Left ventricle myocardium inferior (tissue), 1 donor: ENCODE measurements at regions not wholly inside any gene's neighbourhood (a gene's known extent, or its start where the extent isn't known, plus 50 kb on each side); places are given as distances from the start of the nearest gene placed in this dataset.
"Not testable (repeated sequence)": the region's sequence is repeated elsewhere in the genome, so short reads cannot be mapped to it uniquely, and the experiment has no call there.

Experiments
- DNase-seq: peaks from one replicate; pipeline ENCODE4 v3.0.0-alpha.2; 2020
- H3K27ac ChIP-seq: fragments of 200-600 bp; replicated peaks from 2 replicates; pipeline ENCODE4 v1.8.0; 2021
- H3K27me3 ChIP-seq: fragments of 200-600 bp; 2 replicates; pipeline ENCODE4 v1.8.0; 2021; ENCODE audit warnings: low read depth
- H3K36me3 ChIP-seq: fragments of 200-600 bp; 2 replicates; pipeline ENCODE4 v1.8.0; 2021
- H3K4me1 ChIP-seq: fragments of 200-600 bp; 2 replicates; pipeline ENCODE4 v1.8.0; 2021
- H3K4me3 ChIP-seq: fragments of 200-600 bp; 2 replicates; pipeline ENCODE4 v1.8.0; 2021; ENCODE audit warnings: mild to moderate bottlenecking, moderate library complexity
- H3K9me3 ChIP-seq: fragments of 200-600 bp; replicated peaks from 2 replicates; pipeline ENCODE4 v1.8.0; 2021
- intact Hi-C: fragments of 100-400 bp; cut with micrococcal nuclease; formaldehyde crosslinking; loops from one replicate; pipeline ENCODE4 v1.11.0; 2022
- TF ChIP-seq, protein P1 (sequence below): fragments of 200-600 bp; IDR thresholded peaks from 2 replicates; pipeline ENCODE4 v1.8.0; 2021; ENCODE audit warnings: antibody characterized with exemption, mild to moderate bottlenecking, borderline replicate concordance
- donor health status: DM: no; HTN: yes; CAD: no; lungs with severe emphysema.

DNA sequence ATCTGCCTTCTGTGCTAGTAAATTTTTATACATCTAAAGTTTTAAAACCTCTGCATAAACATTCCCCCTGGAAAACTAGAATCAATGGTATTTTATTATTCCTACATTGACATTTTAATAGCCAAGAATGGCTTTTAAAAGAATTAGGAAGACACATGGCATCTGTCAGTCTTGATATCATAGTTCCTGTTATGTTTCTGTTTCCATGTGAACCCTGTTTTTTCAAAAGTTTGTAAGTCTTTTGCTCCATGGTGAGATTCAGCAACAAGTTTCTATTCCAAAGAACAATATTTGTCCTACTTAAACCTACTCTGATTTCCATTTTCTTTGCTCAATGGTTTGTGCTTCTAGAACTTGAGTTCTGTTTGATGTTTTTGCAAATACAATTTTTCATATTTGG, 95.2 kb downstream of the PLEKHG1 start:
- H3K27ac ChIP-seq = no peak overlapping the region
- intact Hi-C loops = no loop called here

DNA sequence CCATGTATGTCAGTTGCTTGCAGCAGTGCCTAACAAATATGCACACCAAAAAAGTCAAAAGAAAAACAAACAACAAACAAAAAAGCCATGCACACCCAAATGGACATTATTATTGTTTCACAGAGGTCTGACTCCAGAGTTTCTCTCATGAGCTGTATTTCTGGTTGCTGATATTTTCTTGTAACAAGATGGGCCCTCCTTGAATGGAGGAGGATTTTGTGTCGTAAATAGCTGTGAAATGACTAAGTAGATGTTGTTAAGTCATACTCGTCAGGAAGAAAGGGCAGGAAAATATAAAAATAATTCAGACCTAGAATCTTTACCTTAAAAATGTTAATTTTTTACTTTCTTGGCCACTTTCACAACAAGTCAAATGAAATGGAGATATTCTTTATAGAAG, 96.0 kb downstream of the PLEKHG1 start:
- Histone ChIP-seq H3K4me1 (peaks cover 77% of the 10 kb centered on the region), H3K36me3 (no peaks in the 10 kb centered on the region), H3K4me3 (no peak overlapping the region), H3K27ac (peak overlapping the region; percentile 28), H3K27me3 (no peaks in the 10 kb centered on the region), H3K9me3 (no peaks in the 10 kb centered on the region)
- TF ChIP-seq, protein P1, sequence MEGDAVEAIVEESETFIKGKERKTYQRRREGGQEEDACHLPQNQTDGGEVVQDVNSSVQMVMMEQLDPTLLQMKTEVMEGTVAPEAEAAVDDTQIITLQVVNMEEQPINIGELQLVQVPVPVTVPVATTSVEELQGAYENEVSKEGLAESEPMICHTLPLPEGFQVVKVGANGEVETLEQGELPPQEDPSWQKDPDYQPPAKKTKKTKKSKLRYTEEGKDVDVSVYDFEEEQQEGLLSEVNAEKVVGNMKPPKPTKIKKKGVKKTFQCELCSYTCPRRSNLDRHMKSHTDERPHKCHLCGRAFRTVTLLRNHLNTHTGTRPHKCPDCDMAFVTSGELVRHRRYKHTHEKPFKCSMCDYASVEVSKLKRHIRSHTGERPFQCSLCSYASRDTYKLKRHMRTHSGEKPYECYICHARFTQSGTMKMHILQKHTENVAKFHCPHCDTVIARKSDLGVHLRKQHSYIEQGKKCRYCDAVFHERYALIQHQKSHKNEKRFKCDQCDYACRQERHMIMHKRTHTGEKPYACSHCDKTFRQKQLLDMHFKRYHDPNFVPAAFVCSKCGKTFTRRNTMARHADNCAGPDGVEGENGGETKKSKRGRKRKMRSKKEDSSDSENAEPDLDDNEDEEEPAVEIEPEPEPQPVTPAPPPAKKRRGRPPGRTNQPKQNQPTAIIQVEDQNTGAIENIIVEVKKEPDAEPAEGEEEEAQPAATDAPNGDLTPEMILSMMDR = no peak
- no peak for DNase-seq
- intact Hi-C loops = no loop called here

More for the DNA sequence above, 95.2 kb downstream of the PLEKHG1 start:
- Histone ChIP-seq H3K9me3 (no peaks in the 10 kb centered on the region), H3K4me3 (no peak overlapping the region), H3K36me3 (no peaks in the 10 kb centered on the region), H3K27me3 (no peaks in the 10 kb centered on the region), H3K4me1 (peaks cover 80% of the 10 kb centered on the region)
- TF ChIP-seq, protein P1 = no peak
- DNase-seq = no peak

DNA sequence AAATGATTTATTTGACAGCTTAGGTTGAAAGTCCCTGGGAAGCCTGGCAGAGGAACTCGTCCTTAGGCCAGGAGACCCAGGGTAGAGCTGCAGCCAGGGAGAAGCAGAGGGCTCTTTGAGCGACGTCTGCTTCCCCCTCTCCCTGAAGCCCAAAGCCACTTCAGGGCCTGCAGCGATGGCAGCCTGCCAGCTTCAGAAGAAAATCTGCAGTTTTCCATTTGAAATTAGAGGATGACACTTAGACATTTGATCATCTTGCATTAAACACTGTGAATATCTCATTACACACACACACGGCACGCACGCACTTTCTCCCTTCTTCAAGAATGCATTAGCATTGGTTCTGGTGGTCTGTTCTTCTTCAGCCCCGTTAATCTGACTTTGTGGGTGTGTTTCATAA, 96.5 kb downstream of the PLEKHG1 start:
- peak overlapping the region; percentile 28 for H3K27ac ChIP-seq
- H3K4me3 ChIP-seq = no peak overlapping the region
- intact Hi-C loops = no loop called here
- H3K27me3 ChIP-seq = no peaks in the 10 kb centered on the region
- no peaks in the 10 kb centered on the region for H3K36me3 ChIP-seq
- peaks cover 71% of the 10 kb centered on the region for H3K4me1 ChIP-seq
- TF ChIP-seq, protein P1 = no peak
- no peak for DNase-seq
- H3K9me3 ChIP-seq = no peaks in the 10 kb centered on the region

DNA sequence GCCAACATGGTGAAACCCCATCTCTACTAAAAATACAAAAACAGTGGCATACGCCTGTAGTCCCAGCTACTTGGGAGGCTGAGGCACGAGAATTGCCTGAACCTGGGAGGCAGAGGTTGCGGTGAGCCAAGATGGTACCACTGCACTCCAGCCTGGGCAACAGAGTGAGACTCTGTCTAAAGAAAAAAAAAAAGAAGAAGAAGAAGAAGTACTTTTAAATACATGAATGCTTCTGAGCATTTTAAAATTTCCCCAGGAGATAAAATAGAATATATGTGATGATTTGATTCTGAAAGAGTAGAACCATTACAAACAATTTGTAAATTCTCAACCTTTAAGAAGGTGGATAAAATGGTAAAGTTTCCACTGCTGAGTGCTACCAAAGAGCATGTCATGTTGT, 97.2 kb downstream of the PLEKHG1 start:
- intact Hi-C loops, H3K27me3 ChIP-seq, H3K27ac ChIP-seq, DNase-seq, H3K4me3 ChIP-seq, H3K9me3 ChIP-seq, H3K36me3 ChIP-seq: not testable (repeated sequence)
- H3K4me1 ChIP-seq = peaks cover 64% of the 10 kb centered on the region

DNA sequence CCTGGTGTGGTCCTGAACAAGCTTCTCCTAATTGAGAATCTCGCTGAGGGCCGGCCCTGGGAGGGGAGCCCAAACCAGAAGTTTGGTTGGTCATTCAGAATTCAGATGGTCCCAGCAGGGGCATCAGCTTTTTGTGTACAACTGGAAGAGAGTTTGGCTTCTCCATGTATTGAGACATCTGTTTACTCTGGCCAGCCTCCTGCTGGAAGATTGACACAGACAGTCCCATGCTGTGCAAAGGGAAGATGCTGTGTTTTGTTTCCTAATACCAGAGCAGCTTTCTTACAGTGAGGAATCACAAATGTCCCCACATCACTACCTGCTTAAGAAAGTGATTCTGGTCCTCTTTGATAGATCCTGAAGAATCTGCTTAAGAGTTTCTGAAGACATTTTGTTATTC, 97.8 kb downstream of the PLEKHG1 start:
- Histone ChIP-seq H3K4me3 (no peak overlapping the region), H3K36me3 (no peaks in the 10 kb centered on the region), H3K27ac (no peak overlapping the region), H3K9me3 (no peaks in the 10 kb centered on the region), H3K27me3 (no peaks in the 10 kb centered on the region), H3K4me1 (peaks cover 59% of the 10 kb centered on the region)
- intact Hi-C loops = no loop called here
- TF ChIP-seq, protein P1 = no peak
- peak; percentile 42 for DNase-seq

DNA sequence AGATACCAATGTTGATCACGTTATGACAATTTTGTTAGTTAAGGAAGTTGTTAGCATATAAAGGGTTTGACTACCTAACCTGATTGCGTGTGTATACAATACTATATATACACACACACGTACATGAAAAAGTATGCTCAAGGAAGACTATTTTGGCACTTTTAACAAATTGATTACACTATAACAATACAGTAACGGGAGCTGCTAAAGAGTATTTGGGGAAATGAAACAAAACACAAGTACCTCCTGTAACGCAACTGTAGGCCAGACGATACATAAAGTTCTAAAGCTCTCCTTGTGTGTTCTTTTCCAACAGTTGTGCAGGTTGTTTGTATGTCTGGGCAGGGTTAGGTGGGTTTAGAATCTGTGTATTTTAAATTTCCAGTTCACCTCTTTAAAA, 98.7 kb downstream of the PLEKHG1 start:
- Histone ChIP-seq H3K36me3 (no peaks in the 10 kb centered on the region), H3K9me3 (no peaks in the 10 kb centered on the region), H3K27me3 (no peaks in the 10 kb centered on the region), H3K4me3 (no peak overlapping the region), H3K27ac (no peak overlapping the region), H3K4me1 (peaks cover 55% of the 10 kb centered on the region)
- intact Hi-C loops = no loop called here
- no peak for DNase-seq
- TF ChIP-seq, protein P1 = no peak
